ENCODE measurements at regions not wholly inside any gene's neighbourhood (a gene's known extent, or its start where the extent isn't known, plus 50 kb on each side); places are given as distances from the start of the nearest gene placed in this dataset.
A peak's percentile ranks its signal among the peaks of the same experiment; 100 is the strongest.
"Not testable (repeated sequence)": the region's sequence is repeated elsewhere in the genome, so short reads cannot be mapped to it uniquely, and the experiment has no call there.

- DNase-seq, result no peak
Observed at GRCh38 chr1:118564961-118565703, 380.1 kb upstream of the SPAG17 start.

- peak; percentile 41 for DNase-seq
Observed at GRCh38 chr1:118563981-118564951, 379.2 kb upstream of the SPAG17 start.

GRCh38 chr1:118558933-118559332 lies 373.9 kb upstream of the SPAG17 start:
- DNase-seq, result no peak

- no peak for DNase-seq
Observed at GRCh38 chr1:118556936-118557335, 371.9 kb upstream of the SPAG17 start.

- DNase-seq, result no peak
Observed at GRCh38 chr1:118555638-118556037, 370.6 kb upstream of the SPAG17 start.

- no peak for DNase-seq
Observed at GRCh38 chr1:118535901-118536300, 350.9 kb upstream of the SPAG17 start.

- DNase-seq, result not testable (repeated sequence)
Observed at GRCh38 chr1:118511922-118512321, 326.9 kb upstream of the SPAG17 start.

- DNase-seq, result peak; percentile 54
Observed at GRCh38 chr1:118504867-118505266, 319.8 kb upstream of the SPAG17 start.

GRCh38 chr1:118504221-118504644 lies 319.2 kb upstream of the SPAG17 start:
- DNase-seq, result no peak

- DNase-seq, result no peak
Observed at GRCh38 chr1:118503752-118504151, 318.7 kb upstream of the SPAG17 start.

GRCh38 chr1:118494998-118495397 lies 310.0 kb upstream of the SPAG17 start:
- DNase-seq, result no peak

GRCh38 chr1:118488787-118489186 lies 303.8 kb upstream of the SPAG17 start:
- no peak for DNase-seq

GRCh38 chr1:118487932-118488331 lies 302.9 kb upstream of the SPAG17 start:
- DNase-seq, result no peak

GRCh38 chr1:118487091-118487490 lies 302.1 kb upstream of the SPAG17 start:
- no peak for DNase-seq

GRCh38 chr1:118486199-118486598 lies 301.2 kb upstream of the SPAG17 start:
- DNase-seq, result no peak

GRCh38 chr1:118485757-118486156 lies 300.7 kb upstream of the SPAG17 start:
- no peak for DNase-seq

- DNase-seq, result no peak
Observed at GRCh38 chr1:118484893-118485292, 299.9 kb upstream of the SPAG17 start.

GRCh38 chr1:118483245-118484006 lies 298.4 kb upstream of the SPAG17 start:
- no peak for DNase-seq

- no peak for DNase-seq
Observed at GRCh38 chr1:118481126-118481525, 296.1 kb upstream of the SPAG17 start.

- no peak for DNase-seq
Observed at GRCh38 chr1:118479351-118479750, 294.3 kb upstream of the SPAG17 start.

- no peak for DNase-seq
Observed at GRCh38 chr1:118473825-118474224, 288.8 kb upstream of the SPAG17 start.

- not testable (repeated sequence) for DNase-seq
Observed at GRCh38 chr1:118464460-118464859, 279.4 kb upstream of the SPAG17 start.

Measured in muscle of arm (tissue), 1 donor.